Transverse colon (tissue), 4 donors: ENCODE measurements at regions not wholly inside any gene's neighbourhood (a gene's known extent, or its start where the extent isn't known, plus 50 kb on each side); places are given as distances from the start of the nearest gene placed in this dataset.

Experiments
- DNase-seq: peaks from one replicate; pipeline ENCODE4 v3.0.0-alpha.2; 2019
- H3K27ac ChIP-seq, 4 donors: fragments of 200-600 bp; sonication (generic); 2 replicates each; pipeline ENCODE4 v1.5.1; 2016 to 2018; ENCODE audit warnings: inconsistent platforms in 4 of 4
- H3K27me3 ChIP-seq: fragments of 200-600 bp; sonication (generic); 2 replicates; pipeline ENCODE4 v1.5.1; 2017; ENCODE audit warnings: inconsistent platforms
- H3K36me3 ChIP-seq, 4 donors: fragments of 200-600 bp; sonication (generic); 2 replicates each; pipeline ENCODE4 v1.5.1; 2017 to 2019; ENCODE audit warnings: inconsistent platforms in 4 of 4
- H3K4me1 ChIP-seq, 4 donors: fragments of 200-600 bp; sonication (generic); 2 replicates each; pipeline ENCODE4 v1.5.1; 2017 to 2020; ENCODE audit warnings: inconsistent platforms in 4 of 4
- H3K4me3 ChIP-seq, 4 donors: fragments of 200-600 bp; sonication (generic); 1 replicate in 1 of 4; 2 replicates in 3 of 4; pipeline versions ENCODE4 v1.5.1 to v1.6.1; 2017 to 2019; ENCODE audit warnings: inconsistent platforms in 4 of 4
- H3K9me3 ChIP-seq, 2 donors: fragments of 200-600 bp; sonication (generic); 2 replicates each; pipeline ENCODE4 v1.5.1; 2017 to 2019; ENCODE audit warnings: inconsistent platforms in 2 of 2
- EP300 ChIP-seq: sonication (generic); formaldehyde crosslinking; IDR thresholded peaks from one replicate; pipeline ENCODE4 v1.6.1; 2017; ENCODE audit warnings: antibody characterized with exemption, low read depth
- POLR2A ChIP-seq: fragments of 450-650 bp; IDR thresholded peaks from one replicate; pipeline ENCODE4 v1.6.1; 2016; ENCODE audit warnings: antibody characterized with exemption, mild to moderate bottlenecking, moderate library complexity
- POLR2AphosphoS5 ChIP-seq, 3 donors: sonication (generic); formaldehyde crosslinking; IDR thresholded peaks; one replicate each; pipeline ENCODE4 v1.6.1; 2016; ENCODE audit warnings: antibody characterized with exemption in 3 of 3
- WGBS, 2 donors: methylation state at CpG; one replicate each; pipeline ENCODE4 v1.1.5; 2018; ENCODE audit warnings: low coverage in 1 of 2; 5-methylcytosine and 5-hydroxymethylcytosine counted together
- in situ Hi-C, 4 donors: fragments of 200-750 bp; cut with MboI; loops; one replicate each; pipeline versions ENCODE4 v1.15.0 to v1.15.1; 2017; ENCODE audit warnings: low sequenced_read_pairs in 3 of 4, low pct_ligation_motif_present in 1 of 4, low pct_unique_long_range_greater_than_20kb in 1 of 4
- intact Hi-C: fragments of 100-400 bp; cut with DNase I; formaldehyde crosslinking; loops from one replicate; pipeline ENCODE4 v1.15.1; 2023; ENCODE audit warnings: low total_unique reads
- TF ChIP-seq, protein P1 (sequence below), 5 experiments: fragments of 200-600 bp in 3 of 5; fragments of 450-650 bp in 2 of 5; sonication (generic) in 3 of 5; IDR thresholded peaks; 1 replicate in 2 of 5; 2 replicates in 3 of 5; pipeline ENCODE4 v1.5.1; 2016 to 2017; ENCODE audit warnings: antibody characterized with exemption in 5 of 5, inconsistent platforms in 3 of 5, mild to moderate bottlenecking in 2 of 5, moderate library complexity in 1 of 5

- TF ChIP-seq, protein P1, sequence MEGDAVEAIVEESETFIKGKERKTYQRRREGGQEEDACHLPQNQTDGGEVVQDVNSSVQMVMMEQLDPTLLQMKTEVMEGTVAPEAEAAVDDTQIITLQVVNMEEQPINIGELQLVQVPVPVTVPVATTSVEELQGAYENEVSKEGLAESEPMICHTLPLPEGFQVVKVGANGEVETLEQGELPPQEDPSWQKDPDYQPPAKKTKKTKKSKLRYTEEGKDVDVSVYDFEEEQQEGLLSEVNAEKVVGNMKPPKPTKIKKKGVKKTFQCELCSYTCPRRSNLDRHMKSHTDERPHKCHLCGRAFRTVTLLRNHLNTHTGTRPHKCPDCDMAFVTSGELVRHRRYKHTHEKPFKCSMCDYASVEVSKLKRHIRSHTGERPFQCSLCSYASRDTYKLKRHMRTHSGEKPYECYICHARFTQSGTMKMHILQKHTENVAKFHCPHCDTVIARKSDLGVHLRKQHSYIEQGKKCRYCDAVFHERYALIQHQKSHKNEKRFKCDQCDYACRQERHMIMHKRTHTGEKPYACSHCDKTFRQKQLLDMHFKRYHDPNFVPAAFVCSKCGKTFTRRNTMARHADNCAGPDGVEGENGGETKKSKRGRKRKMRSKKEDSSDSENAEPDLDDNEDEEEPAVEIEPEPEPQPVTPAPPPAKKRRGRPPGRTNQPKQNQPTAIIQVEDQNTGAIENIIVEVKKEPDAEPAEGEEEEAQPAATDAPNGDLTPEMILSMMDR (IDR thresholded peaks at IDR 0.05) = no peak
- TF ChIP-seq POLR2AphosphoS5 (IDR thresholded peaks at IDR 0.05) = no peak
- no peak for TF ChIP-seq POLR2A
- no peak for TF ChIP-seq EP300
- intact Hi-C loops = no loop called here
- in situ Hi-C loops = no loop called here
Observed at GRCh38 chr3:20424086-20424485, 238.1 kb upstream of the SGO1 start.

GRCh38 chr3:20422391-20422790 is 236.4 kb upstream of the SGO1 start:
- Histone ChIP-seq H3K9me3 (no peaks in the 10 kb centered on the region), H3K4me1 (no peaks in the 10 kb centered on the region), H3K27me3 (no peaks in the 10 kb centered on the region), H3K36me3 (no peaks in the 10 kb centered on the region), H3K4me3 (no peak overlapping the region), H3K27ac (no peak overlapping the region)
- intact Hi-C loops (no loop called here), in situ Hi-C loops (no loop called here)
- no peak for DNase-seq
- WGBS, 2 donors = 55 to 76% methylated on average over 2 of the region's 2 CpGs
- TF ChIP-seq, protein P1 (IDR thresholded peaks at IDR 0.05) = no peak
- no peak for TF ChIP-seq POLR2A
- no peak for TF ChIP-seq EP300
- no peak for TF ChIP-seq POLR2AphosphoS5 (IDR thresholded peaks at IDR 0.05)

More at GRCh38 chr3:20424086-20424485, 238.1 kb upstream of the SGO1 start:
- Histone ChIP-seq H3K36me3 (no peaks in the 10 kb centered on the region), H3K4me1 (no peaks in the 10 kb centered on the region), H3K27ac (no peak overlapping the region), H3K27me3 (no peaks in the 10 kb centered on the region), H3K9me3 (peaks cover 0 to 3% of the 10 kb centered on the region in 2 donors), H3K4me3 (no peak overlapping the region)
- WGBS, 2 donors = 77 to 80% methylated on average over 2 of the region's 2 CpGs
- no peak for DNase-seq

DNA sequence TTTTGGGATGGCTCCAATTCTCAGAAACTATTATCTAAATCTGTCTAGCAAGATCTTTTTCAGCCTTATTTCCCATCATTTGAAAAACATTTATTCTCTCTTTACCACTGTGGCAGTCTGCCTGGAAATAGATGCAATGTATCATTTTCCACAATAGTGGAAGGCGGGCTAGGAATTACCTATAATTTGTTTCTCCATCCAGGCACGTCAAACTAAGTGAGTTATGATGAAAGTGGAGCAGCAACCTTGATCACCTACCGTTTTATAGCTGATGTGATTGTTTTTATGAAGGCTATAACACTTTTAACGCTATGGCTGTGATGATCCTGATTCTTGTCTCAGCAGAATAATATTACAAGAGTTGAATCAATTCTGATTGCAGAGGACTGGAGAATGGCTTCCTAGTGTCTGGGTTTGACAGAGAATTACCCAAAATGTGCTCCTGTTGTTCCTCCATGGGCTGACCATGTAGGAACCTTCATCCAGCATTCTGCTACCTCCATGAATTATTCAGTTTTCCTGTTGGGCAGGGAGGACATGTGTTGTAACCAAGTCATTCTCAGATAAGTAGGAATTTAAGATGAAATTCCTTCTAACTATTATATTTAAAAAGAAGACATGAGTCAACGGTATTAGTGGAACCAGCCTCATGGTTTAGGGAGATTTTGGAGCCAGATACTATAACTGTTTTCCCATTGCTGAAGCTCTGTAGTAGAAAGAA is 231.5 kb upstream of the SGO1 start:
- Histone ChIP-seq H3K9me3 (no peaks in the 10 kb centered on the region), H3K27ac (no peak overlapping the region), H3K27me3 (no peaks in the 10 kb centered on the region), H3K4me3 (no peak overlapping the region), H3K4me1 (no peaks in the 10 kb centered on the region), H3K36me3 (no peaks in the 10 kb centered on the region)
- DNase-seq = no peak
- intact Hi-C loops (no loop called here), in situ Hi-C loops (no loop called here)
- TF ChIP-seq, protein P1 (IDR thresholded peaks at IDR 0.05) = no peak
- TF ChIP-seq POLR2A = no peak
- TF ChIP-seq POLR2AphosphoS5 (IDR thresholded peaks at IDR 0.05) = no peak
- WGBS, 2 donors = 67 to 78% methylated on average over 5 of the region's 5 CpGs

GRCh38 chr3:20406611-20407011 is 220.6 kb upstream of the SGO1 start:
- no peak for DNase-seq
- Histone ChIP-seq H3K27me3 (no peaks in the 10 kb centered on the region), H3K27ac (no peak overlapping the region), H3K4me1 (no peaks in the 10 kb centered on the region), H3K9me3 (no peaks in the 10 kb centered on the region), H3K36me3 (no peaks in the 10 kb centered on the region), H3K4me3 (no peak overlapping the region)
- TF ChIP-seq, protein P1 (IDR thresholded peaks at IDR 0.05) = no peak
- TF ChIP-seq POLR2AphosphoS5 (IDR thresholded peaks at IDR 0.05) = no peak
- TF ChIP-seq POLR2A = no peak
- TF ChIP-seq EP300 = no peak
- WGBS, 2 donors = 77% methylated on average over 2 of the region's 2 CpGs; no CpG with 5 or more reads in 1 of the 2 donors
- intact Hi-C loops = no loop called here
- in situ Hi-C loops = no loop called here
